ENCODE measurements at regions not wholly inside any gene's neighbourhood (a gene's known extent, or its start where the extent isn't known, plus 50 kb on each side); places are given as distances from the start of the nearest gene placed in this dataset.

DNA sequence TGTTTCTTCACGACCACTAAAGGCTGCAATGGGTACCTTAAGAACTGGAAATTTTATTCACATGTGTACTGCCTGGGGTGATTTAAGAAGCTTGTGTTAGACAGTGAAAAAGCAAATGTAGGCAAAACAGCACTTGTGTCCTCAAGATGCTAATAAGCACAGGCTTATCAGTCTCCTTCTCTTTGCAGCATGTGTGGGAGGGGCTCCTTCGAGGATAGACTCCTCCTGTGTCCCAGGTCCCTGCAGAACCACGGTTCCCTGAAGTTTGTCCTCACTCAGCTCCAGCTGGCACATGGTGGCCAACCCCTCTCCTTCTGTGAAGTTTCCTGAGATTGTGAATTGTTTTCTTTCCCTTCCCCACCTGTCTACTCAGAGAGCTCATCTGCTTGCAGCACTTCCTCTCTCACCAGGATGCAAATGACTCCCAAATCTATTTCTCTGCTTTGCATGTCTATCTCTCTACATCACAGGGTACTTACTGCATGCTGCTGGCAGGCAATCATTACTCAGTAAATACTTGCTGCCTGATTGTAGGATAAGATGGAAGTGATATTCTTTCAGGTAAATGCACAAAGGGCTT, 589.6 kb upstream of the KLHL29 start (continued):
- TF ChIP-seq ATF1 (CRISPR knock-in tag; IDR thresholded peaks at IDR 0.05) (no peak), SP1 (CRISPR knock-in tag; conservative IDR thresholded peaks at IDR 0.05) (no peak), ZNF671 (CRISPR knock-in tag; IDR thresholded peaks at IDR 0.05) (no peak), TP53 (CRISPR knock-in tag; IDR thresholded peaks at IDR 0.05) (no peak), SMAD4 (CRISPR knock-in tag; IDR thresholded peaks at IDR 0.05) (no peak)
- TF ChIP-seq, protein P1, sequence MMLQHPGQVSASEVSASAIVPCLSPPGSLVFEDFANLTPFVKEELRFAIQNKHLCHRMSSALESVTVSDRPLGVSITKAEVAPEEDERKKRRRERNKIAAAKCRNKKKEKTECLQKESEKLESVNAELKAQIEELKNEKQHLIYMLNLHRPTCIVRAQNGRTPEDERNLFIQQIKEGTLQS (CRISPR knock-in tag; conservative IDR thresholded peaks at IDR 0.05): no peak

DNA sequence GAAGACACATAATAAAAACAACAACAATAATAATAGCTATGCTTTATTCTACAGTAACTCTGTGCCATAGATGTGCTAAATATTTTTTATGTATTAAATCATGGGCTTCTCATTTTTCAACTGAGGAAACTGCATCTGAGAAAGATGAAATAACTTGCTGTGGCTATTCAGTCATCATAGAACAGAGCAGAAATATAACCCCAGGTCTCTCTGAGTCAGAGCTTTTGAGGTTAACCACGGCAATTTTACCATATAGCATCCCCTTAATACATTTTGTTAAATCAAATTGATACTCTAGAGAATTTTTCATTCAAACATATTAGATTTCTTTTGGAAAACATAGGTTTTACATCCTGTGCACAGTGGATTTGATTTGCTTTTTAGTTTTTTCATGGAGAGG, 586.6 kb upstream of the KLHL29 start:
- H3K27ac Mint-ChIP-seq: no peak overlapping the region
- no peak overlapping the region for H3K4me3 Mint-ChIP-seq
- ChIA-PET CTCF (interaction anchor here (1.0 kb wide), 1 partner anchor 514 kb away, joined by 3 read pairs; no protein-coding TSS in a partner anchor), POLR2A (no interaction called here)
- no peak for ATAC-seq
- no peak for TF ChIP-seq SMAD3 (CRISPR knock-in tag; IDR thresholded peaks at IDR 0.05; ENCODE audit: borderline replicate concordance)
- TF ChIP-seq, protein P2, sequence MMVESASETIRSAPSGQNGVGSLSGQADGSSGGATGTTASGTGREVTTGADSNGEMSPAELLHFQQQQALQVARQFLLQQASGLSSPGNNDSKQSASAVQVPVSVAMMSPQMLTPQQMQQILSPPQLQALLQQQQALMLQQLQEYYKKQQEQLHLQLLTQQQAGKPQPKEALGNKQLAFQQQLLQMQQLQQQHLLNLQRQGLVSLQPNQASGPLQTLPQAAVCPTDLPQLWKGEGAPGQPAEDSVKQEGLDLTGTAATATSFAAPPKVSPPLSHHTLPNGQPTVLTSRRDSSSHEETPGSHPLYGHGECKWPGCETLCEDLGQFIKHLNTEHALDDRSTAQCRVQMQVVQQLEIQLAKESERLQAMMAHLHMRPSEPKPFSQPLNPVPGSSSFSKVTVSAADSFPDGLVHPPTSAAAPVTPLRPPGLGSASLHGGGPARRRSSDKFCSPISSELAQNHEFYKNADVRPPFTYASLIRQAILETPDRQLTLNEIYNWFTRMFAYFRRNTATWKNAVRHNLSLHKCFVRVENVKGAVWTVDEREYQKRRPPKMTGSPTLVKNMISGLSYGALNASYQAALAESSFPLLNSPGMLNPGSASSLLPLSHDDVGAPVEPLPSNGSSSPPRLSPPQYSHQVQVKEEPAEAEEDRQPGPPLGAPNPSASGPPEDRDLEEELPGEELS (CRISPR knock-in tag; IDR thresholded peaks at IDR 0.05): no peak
- TF ChIP-seq SMAD4 (CRISPR knock-in tag; IDR thresholded peaks at IDR 0.05): no peak
- TF ChIP-seq, protein P3, sequence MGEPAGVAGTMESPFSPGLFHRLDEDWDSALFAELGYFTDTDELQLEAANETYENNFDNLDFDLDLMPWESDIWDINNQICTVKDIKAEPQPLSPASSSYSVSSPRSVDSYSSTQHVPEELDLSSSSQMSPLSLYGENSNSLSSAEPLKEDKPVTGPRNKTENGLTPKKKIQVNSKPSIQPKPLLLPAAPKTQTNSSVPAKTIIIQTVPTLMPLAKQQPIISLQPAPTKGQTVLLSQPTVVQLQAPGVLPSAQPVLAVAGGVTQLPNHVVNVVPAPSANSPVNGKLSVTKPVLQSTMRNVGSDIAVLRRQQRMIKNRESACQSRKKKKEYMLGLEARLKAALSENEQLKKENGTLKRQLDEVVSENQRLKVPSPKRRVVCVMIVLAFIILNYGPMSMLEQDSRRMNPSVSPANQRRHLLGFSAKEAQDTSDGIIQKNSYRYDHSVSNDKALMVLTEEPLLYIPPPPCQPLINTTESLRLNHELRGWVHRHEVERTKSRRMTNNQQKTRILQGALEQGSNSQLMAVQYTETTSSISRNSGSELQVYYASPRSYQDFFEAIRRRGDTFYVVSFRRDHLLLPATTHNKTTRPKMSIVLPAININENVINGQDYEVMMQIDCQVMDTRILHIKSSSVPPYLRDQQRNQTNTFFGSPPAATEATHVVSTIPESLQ (CRISPR knock-in tag; IDR thresholded peaks at IDR 0.05): no peak
- TF ChIP-seq, protein P4, sequence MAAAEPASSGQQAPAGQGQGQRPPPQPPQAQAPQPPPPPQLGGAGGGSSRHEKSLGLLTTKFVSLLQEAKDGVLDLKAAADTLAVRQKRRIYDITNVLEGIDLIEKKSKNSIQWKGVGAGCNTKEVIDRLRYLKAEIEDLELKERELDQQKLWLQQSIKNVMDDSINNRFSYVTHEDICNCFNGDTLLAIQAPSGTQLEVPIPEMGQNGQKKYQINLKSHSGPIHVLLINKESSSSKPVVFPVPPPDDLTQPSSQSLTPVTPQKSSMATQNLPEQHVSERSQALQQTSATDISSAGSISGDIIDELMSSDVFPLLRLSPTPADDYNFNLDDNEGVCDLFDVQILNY (CRISPR knock-in tag; IDR thresholded peaks at IDR 0.05): no peak
- no peak for TF ChIP-seq RELA (CRISPR knock-in tag; IDR thresholded peaks at IDR 0.05; ENCODE audit: borderline replicate concordance)
- TF ChIP-seq SP1 (CRISPR knock-in tag; conservative IDR thresholded peaks at IDR 0.05): no peak
- TF ChIP-seq, protein P5, sequence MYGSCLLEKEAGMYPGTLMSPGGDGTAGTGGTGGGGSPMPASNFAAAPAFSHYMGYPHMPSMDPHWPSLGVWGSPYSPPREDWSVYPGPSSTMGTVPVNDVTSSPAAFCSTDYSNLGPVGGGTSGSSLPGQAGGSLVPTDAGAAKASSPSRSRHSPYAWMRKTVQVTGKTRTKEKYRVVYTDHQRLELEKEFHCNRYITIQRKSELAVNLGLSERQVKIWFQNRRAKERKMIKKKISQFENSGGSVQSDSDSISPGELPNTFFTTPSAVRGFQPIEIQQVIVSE (CRISPR knock-in tag; IDR thresholded peaks at IDR 0.05; ENCODE audit: borderline replicate concordance): no peak
- TF ChIP-seq RORB (CRISPR knock-in tag; IDR thresholded peaks at IDR 0.05): no peak
- TF ChIP-seq, protein P6, sequence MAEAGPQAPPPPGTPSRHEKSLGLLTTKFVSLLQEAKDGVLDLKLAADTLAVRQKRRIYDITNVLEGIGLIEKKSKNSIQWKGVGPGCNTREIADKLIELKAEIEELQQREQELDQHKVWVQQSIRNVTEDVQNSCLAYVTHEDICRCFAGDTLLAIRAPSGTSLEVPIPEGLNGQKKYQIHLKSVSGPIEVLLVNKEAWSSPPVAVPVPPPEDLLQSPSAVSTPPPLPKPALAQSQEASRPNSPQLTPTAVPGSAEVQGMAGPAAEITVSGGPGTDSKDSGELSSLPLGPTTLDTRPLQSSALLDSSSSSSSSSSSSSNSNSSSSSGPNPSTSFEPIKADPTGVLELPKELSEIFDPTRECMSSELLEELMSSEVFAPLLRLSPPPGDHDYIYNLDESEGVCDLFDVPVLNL (CRISPR knock-in tag; IDR thresholded peaks at IDR 0.05; ENCODE audit: borderline replicate concordance, low read depth): no peak
- TF ChIP-seq, protein P7, sequence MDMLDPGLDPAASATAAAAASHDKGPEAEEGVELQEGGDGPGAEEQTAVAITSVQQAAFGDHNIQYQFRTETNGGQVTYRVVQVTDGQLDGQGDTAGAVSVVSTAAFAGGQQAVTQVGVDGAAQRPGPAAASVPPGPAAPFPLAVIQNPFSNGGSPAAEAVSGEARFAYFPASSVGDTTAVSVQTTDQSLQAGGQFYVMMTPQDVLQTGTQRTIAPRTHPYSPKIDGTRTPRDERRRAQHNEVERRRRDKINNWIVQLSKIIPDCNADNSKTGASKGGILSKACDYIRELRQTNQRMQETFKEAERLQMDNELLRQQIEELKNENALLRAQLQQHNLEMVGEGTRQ (CRISPR knock-in tag; IDR thresholded peaks at IDR 0.05): no peak
- no peak for TF ChIP-seq ETV6 (CRISPR knock-in tag; IDR thresholded peaks at IDR 0.05)
- TF ChIP-seq FOXP1 (CRISPR knock-in tag; IDR thresholded peaks at IDR 0.05; ENCODE audit: borderline replicate concordance): no peak
- TF ChIP-seq IRF2 (CRISPR knock-in tag; IDR thresholded peaks at IDR 0.05; ENCODE audit: borderline replicate concordance, low read depth): no peak
- H3K36me3 Mint-ChIP-seq: peaks cover 7% of the 10 kb centered on the region
- H3K27me3 Mint-ChIP-seq (ENCODE audit: low read depth): no peaks in the 10 kb centered on the region
- H3K9me3 Mint-ChIP-seq: peaks cover 5% of the 10 kb centered on the region
- no peak for DNase-seq (ENCODE audit: low spot score)
- H3K4me1 Mint-ChIP-seq: peaks cover 56% of the 10 kb centered on the region

Measured in WTC11 (cell line).